GM06990 (cell line): ENCODE measurements at regions not wholly inside any gene's neighbourhood (a gene's known extent, or its start where the extent isn't known, plus 50 kb on each side); places are given as distances from the start of the nearest gene placed in this dataset.

ENCODE experiments used
- DNase-seq: peaks from one replicate; pipeline ENCODE4 v3.0.0-alpha.2; 2011; ENCODE audit not compliant: insufficient read length; ENCODE audit errors: extremely low read depth
- H3K27me3 ChIP-seq: replicated peaks from 2 replicates; pipeline ENCODE4 v1.6.0; 2011; ENCODE audit warnings: low read length; ENCODE audit not compliant: control insufficient read depth, insufficient read depth
- H3K36me3 ChIP-seq: 2 replicates; pipeline ENCODE4 v1.5.1; 2011; ENCODE audit warnings: low read length; ENCODE audit not compliant: control insufficient read depth, insufficient read depth
- H3K4me3 ChIP-seq: replicated peaks from 2 replicates; pipeline ENCODE4 v1.5.1; 2011; ENCODE audit warnings: low read depth, mild to moderate bottlenecking, control low read depth, low read length
- TF ChIP-seq, protein P1 (sequence below): IDR thresholded peaks from 2 replicates; pipeline ENCODE4 v1.5.1; 2011; ENCODE audit warnings: low read length, control low read depth, mild to moderate bottlenecking, inconsistent platforms; ENCODE audit not compliant: insufficient read depth, poor library complexity, severe bottlenecking

DNA sequence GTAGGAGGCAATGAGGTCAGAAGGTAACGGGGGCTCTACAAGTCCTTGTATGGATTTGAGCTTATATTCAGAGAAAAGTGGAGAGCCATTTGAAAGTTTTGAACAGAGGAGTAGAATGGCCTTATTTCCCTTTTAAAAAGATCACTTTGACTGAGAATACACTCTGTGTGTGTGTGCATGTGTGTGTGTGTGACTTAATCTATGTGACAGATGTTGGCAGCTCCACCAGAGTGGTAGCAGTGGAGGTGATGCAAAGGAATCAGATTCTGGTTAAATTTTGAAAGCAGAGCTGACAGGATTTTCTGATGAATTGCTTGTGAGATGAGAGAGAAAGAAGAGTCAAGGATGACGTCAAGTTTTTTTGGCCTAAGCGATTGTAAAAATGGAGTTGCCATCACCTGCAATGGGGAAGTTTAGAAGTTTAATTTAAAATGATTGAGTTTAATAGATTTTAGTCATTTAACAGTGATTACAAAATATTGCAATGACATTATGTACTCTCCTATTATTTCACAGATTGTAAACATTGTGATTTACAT is 172.2 kb upstream of the HEY2 start:
- Histone ChIP-seq H3K27me3 (no peaks in the 10 kb centered on the region), H3K4me3 (no peak overlapping the region), H3K36me3 (no peaks in the 10 kb centered on the region)
- TF ChIP-seq, protein P1, sequence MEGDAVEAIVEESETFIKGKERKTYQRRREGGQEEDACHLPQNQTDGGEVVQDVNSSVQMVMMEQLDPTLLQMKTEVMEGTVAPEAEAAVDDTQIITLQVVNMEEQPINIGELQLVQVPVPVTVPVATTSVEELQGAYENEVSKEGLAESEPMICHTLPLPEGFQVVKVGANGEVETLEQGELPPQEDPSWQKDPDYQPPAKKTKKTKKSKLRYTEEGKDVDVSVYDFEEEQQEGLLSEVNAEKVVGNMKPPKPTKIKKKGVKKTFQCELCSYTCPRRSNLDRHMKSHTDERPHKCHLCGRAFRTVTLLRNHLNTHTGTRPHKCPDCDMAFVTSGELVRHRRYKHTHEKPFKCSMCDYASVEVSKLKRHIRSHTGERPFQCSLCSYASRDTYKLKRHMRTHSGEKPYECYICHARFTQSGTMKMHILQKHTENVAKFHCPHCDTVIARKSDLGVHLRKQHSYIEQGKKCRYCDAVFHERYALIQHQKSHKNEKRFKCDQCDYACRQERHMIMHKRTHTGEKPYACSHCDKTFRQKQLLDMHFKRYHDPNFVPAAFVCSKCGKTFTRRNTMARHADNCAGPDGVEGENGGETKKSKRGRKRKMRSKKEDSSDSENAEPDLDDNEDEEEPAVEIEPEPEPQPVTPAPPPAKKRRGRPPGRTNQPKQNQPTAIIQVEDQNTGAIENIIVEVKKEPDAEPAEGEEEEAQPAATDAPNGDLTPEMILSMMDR = no peak
- no peak for DNase-seq

DNA sequence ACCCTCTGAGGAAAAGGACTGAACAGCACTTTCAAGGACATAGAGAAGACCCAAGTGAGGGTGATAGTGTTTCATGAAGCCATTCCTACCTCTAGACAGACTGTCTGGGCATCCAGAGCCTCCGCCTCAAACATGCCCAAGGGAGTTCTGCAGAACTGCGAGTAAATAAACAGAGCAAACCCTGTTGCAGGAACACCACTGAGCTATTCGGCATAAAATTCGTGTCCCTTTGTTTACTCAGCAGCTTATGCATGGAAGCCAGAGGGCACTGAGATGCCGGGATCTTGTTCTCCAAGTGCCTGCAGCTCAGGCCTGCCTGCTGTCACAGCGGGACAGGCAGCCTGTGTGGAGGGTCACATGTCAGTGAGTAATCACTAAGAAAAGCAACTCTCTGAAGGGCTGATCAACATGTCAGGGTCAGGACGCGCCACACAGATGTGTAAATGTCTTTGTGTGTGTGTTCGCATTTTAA is 164.9 kb upstream of the HEY2 start:
- TF ChIP-seq, protein P1 = no peak
- Histone ChIP-seq H3K36me3 (no peaks in the 10 kb centered on the region), H3K27me3 (no peaks in the 10 kb centered on the region; the same call in 1 of the 2 replicates), H3K4me3 (no peak overlapping the region)
- DNase-seq = no peak

DNA sequence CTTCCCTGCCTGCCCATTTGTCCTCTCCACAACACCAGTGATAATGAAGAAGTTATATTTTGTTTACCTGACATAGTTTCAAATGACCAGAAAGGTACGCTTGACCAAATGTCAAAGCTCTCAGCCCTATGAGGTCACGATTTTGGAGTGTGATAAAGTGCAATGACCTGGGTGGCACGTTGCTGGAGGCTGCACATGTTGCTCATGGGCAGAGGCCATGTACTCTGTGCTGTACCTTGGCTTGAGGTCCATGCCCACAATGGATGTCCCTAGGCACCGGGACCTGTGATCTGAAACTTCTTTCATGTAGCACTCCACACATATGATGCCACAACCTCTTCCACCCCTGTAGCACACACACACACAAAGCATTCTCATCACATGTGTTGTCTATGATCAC is 164.0 kb upstream of the HEY2 start:
- no peaks in the 10 kb centered on the region; the same call in 1 of the 2 replicates for H3K27me3 ChIP-seq

DNA sequence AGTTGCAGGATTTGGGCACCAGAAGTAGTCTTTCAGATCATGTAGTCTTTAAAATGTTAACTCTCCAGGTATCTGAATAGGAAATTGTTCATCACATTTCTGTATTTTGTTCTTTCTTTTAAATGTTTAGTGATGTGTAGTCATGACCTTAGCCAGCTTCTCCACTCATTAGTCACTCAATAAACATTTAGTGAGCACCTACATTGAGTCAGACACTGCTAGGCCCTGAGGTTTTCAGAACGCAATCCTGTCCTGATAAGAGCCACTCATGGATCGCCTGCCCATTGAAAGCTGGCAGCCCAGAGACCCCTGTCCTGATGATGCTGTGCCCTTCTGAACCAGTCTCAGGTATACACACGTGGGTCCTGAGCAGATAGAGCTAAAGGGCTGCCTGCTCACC is 163.4 kb upstream of the HEY2 start:
- H3K27me3 ChIP-seq = no peaks in the 10 kb centered on the region; the same call in 1 of the 2 replicates
- no peaks in the 10 kb centered on the region for H3K36me3 ChIP-seq
- TF ChIP-seq, protein P1 = no peak
- H3K4me3 ChIP-seq = no peak overlapping the region
- no peak for DNase-seq

More for the DNA sequence above, 164.0 kb upstream of the HEY2 start:
- TF ChIP-seq, protein P1 = no peak
- Histone ChIP-seq H3K4me3 (no peak overlapping the region), H3K36me3 (no peaks in the 10 kb centered on the region)
- no peak for DNase-seq

DNA sequence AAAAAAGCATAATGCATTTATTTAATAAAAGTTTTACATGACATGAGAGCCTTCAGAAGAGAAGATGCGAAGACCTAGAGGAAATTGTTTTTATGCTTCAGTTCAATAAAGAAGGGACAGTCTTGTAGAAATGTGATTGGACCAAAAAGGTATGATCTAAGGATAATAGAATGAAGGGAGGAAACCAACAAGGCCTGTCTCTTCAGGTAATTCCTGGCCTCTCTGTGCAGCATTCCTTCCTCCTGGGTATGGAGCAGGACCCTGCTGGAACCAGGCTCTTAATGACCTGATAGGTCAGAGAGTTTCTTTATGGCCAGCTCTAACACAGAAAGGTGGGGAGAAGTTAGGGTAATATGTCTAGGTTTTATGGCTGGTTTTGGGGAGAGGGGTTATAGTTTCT is 162.8 kb upstream of the HEY2 start:
- TF ChIP-seq, protein P1 = no peak
- Histone ChIP-seq H3K36me3 (no peaks in the 10 kb centered on the region), H3K4me3 (no peak overlapping the region), H3K27me3 (no peaks in the 10 kb centered on the region; the same call in 1 of the 2 replicates)
- DNase-seq = no peak
